Mesenchymal stem cell (in vitro differentiated cells and primary cell): ENCODE measurements at regions not wholly inside any gene's neighbourhood (a gene's known extent, or its start where the extent isn't known, plus 50 kb on each side); places are given as distances from the start of the nearest gene placed in this dataset.

Experiments used
- DNase-seq: peaks from one replicate; pipeline ENCODE4 v3.0.0-alpha.2; 2013
- H2AFZ ChIP-seq: one replicate; pipeline ENCODE4 v1.6.1; 2013; ENCODE audit warnings: low read depth, mild to moderate bottlenecking, control low read depth, inconsistent platforms, low read length, moderate library complexity
- H2AK5ac ChIP-seq: 2 replicates; pipeline ENCODE4 v1.6.1; 2013; ENCODE audit warnings: low read length, moderate library complexity, mild to moderate bottlenecking, inconsistent platforms; ENCODE audit not compliant: severe bottlenecking
- H2BK120ac ChIP-seq: one replicate; pipeline ENCODE4 v1.6.1; 2013; ENCODE audit warnings: low read depth, mild to moderate bottlenecking, inconsistent platforms, low read length, moderate library complexity
- H2BK12ac ChIP-seq, 2 experiments: one replicate each; pipeline ENCODE4 v1.6.1; 2013; ENCODE audit warnings: inconsistent platforms in 2 of 2, low read length in 2 of 2, mild to moderate bottlenecking in 2 of 2, moderate library complexity in 2 of 2, control low read depth in 1 of 2
- H2BK15ac ChIP-seq: one replicate; pipeline ENCODE4 v1.6.1; 2013; ENCODE audit warnings: mild to moderate bottlenecking, low read depth, inconsistent platforms; ENCODE audit not compliant: poor library complexity, severe bottlenecking
- H2BK5ac ChIP-seq: 2 replicates; pipeline ENCODE4 v1.6.1; 2013; ENCODE audit warnings: low read depth, mild to moderate bottlenecking, low read length, control low read depth, inconsistent platforms; ENCODE audit not compliant: poor library complexity, severe bottlenecking
- H3K14ac ChIP-seq, 2 experiments: one replicate each; pipeline ENCODE4 v1.6.1; 2013; ENCODE audit warnings: inconsistent platforms in 2 of 2, low read length in 2 of 2, control low read depth in 1 of 2, mild to moderate bottlenecking in 1 of 2, moderate library complexity in 1 of 2
- H3K18ac ChIP-seq, 2 experiments: one replicate each; pipeline ENCODE4 v1.6.1; 2013; ENCODE audit warnings: inconsistent platforms in 2 of 2, low read length in 2 of 2, control low read depth in 1 of 2, low read depth in 1 of 2, mild to moderate bottlenecking in 1 of 2
- H3K23ac ChIP-seq, 2 experiments: one replicate each; pipeline ENCODE4 v1.6.1; 2013; ENCODE audit warnings: inconsistent platforms in 2 of 2, low read length in 2 of 2, mild to moderate bottlenecking in 2 of 2, moderate library complexity in 2 of 2, control low read depth in 1 of 2
- H3K27ac ChIP-seq: 2 replicates; pipeline ENCODE4 v1.5.1; 2013; ENCODE audit warnings: mild to moderate bottlenecking, moderate library complexity, low read length, control low read depth, inconsistent platforms; ENCODE audit not compliant: poor library complexity, severe bottlenecking
- H3K27me3 ChIP-seq, 2 experiments: 2 replicates each; pipeline versions ENCODE4 v1.6.1 to v1.7.0; 2013; ENCODE audit warnings: low read length in 2 of 2, mild to moderate bottlenecking in 2 of 2, moderate library complexity in 2 of 2, control low read depth in 1 of 2, inconsistent platforms in 1 of 2; ENCODE audit not compliant: control insufficient read depth in 1 of 2, insufficient read depth in 1 of 2
- H3K36me3 ChIP-seq, 2 experiments: 2 replicates each; pipeline versions ENCODE4 v1.6.1 to v1.7.0; 2013; ENCODE audit warnings: low read length in 2 of 2, control low read depth in 1 of 2, inconsistent platforms in 1 of 2, low read depth in 1 of 2, mild to moderate bottlenecking in 1 of 2; ENCODE audit not compliant: insufficient read depth in 2 of 2, control insufficient read depth in 1 of 2
- H3K4ac ChIP-seq, 2 experiments: one replicate each; pipeline ENCODE4 v1.6.1; 2013; ENCODE audit warnings: inconsistent platforms in 2 of 2, low read length in 2 of 2, mild to moderate bottlenecking in 2 of 2, moderate library complexity in 2 of 2, control low read depth in 1 of 2, low read depth in 1 of 2
- H3K4me1 ChIP-seq: 2 replicates; pipeline ENCODE4 v1.6.1; 2013; ENCODE audit warnings: low read depth, low read length, control low read depth; ENCODE audit not compliant: control insufficient read depth, insufficient read depth
- H3K4me2 ChIP-seq: 2 replicates; pipeline ENCODE4 v1.6.1; 2013; ENCODE audit warnings: low read length, mild to moderate bottlenecking, inconsistent platforms; ENCODE audit not compliant: poor library complexity, severe bottlenecking
- H3K4me3 ChIP-seq, 2 experiments: 2 replicates each; pipeline versions ENCODE4 v1.5.1 to v1.7.0; 2013; ENCODE audit warnings: low read length in 2 of 2, mild to moderate bottlenecking in 2 of 2, control low read depth in 1 of 2, low read depth in 1 of 2; ENCODE audit not compliant: insufficient read depth in 1 of 2
- H3K79me1 ChIP-seq: replicated peaks from 2 replicates; pipeline ENCODE4 v1.6.1; 2013; ENCODE audit warnings: mild to moderate bottlenecking, control low read depth, low read length, inconsistent platforms; ENCODE audit not compliant: poor library complexity, severe bottlenecking
- H3K9ac ChIP-seq: 2 replicates; pipeline ENCODE4 v1.7.0; 2013; ENCODE audit warnings: mild to moderate bottlenecking, low read length, moderate library complexity
- H3K9me3 ChIP-seq: 2 replicates; pipeline ENCODE4 v1.7.0; 2013; ENCODE audit warnings: mild to moderate bottlenecking, low read length; ENCODE audit not compliant: control insufficient read depth
- H4K8ac ChIP-seq: one replicate; pipeline ENCODE4 v1.6.1; 2013; ENCODE audit warnings: inconsistent platforms, mild to moderate bottlenecking, low read length, moderate library complexity
- H4K91ac ChIP-seq: one replicate; pipeline ENCODE4 v1.6.1; 2013; ENCODE audit warnings: mild to moderate bottlenecking, low read length, inconsistent platforms
- WGBS: methylation state at CpG from one replicate; pipeline ENCODE4 v1.1.7; 2013; ENCODE audit warnings: mixed read lengths; 5-methylcytosine and 5-hydroxymethylcytosine counted together

- Histone ChIP-seq H2BK15ac (no peak overlapping the region), H4K91ac (no peak overlapping the region), H2AK5ac (no peak overlapping the region), H2BK5ac (no peak overlapping the region), H4K8ac (no peak overlapping the region), H2BK12ac (no peak overlapping the region), H3K4me2 (no peak overlapping the region), H3K14ac (no peak overlapping the region), H3K4ac (no peak overlapping the region), H3K4me3 (no peak overlapping the region), H2BK120ac (no peak overlapping the region), H3K23ac (no peak overlapping the region), H3K18ac (no peak overlapping the region), H3K79me1 (no peaks in the 10 kb centered on the region), H3K9ac (no peak overlapping the region), H3K27ac (no peak overlapping the region), H2AFZ (no peak overlapping the region), H3K9me3 (no peaks in the 10 kb centered on the region), H3K36me3 (no peaks in the 10 kb centered on the region), H3K4me1 (no peaks in the 10 kb centered on the region), H3K27me3 (no peaks in the 10 kb centered on the region)
- WGBS = 100% methylated on average over 1 of the region's 2 CpGs
- DNase-seq = no peak
Observed at GRCh38 chr5:103889500-103890209, 327.1 kb upstream of the NUDT12 start.

- no peak overlapping the region for H3K27ac ChIP-seq
- H3K18ac ChIP-seq = no peak overlapping the region
- no peak overlapping the region for H3K14ac ChIP-seq
- DNase-seq = no peak
- H4K91ac ChIP-seq = no peak overlapping the region
- H3K4me3 ChIP-seq = no peak overlapping the region
- no peak overlapping the region for H2BK15ac ChIP-seq
- H3K4me1 ChIP-seq = no peaks in the 10 kb centered on the region
- H2BK120ac ChIP-seq = no peak overlapping the region
- H2AK5ac ChIP-seq = no peak overlapping the region
- H3K23ac ChIP-seq = no peak overlapping the region
- no peaks in the 10 kb centered on the region for H3K79me1 ChIP-seq
- H3K9ac ChIP-seq = no peak overlapping the region
- H3K36me3 ChIP-seq = no peaks in the 10 kb centered on the region
- no peak overlapping the region for H2AFZ ChIP-seq
- no peak overlapping the region for H3K4me2 ChIP-seq
- WGBS = 93% methylated on average over 2 of the region's 3 CpGs
- H4K8ac ChIP-seq = no peak overlapping the region
- no peak overlapping the region for H3K4ac ChIP-seq
- no peaks in the 10 kb centered on the region for H3K27me3 ChIP-seq
- no peaks in the 10 kb centered on the region for H3K9me3 ChIP-seq
- no peak overlapping the region for H2BK12ac ChIP-seq
- H2BK5ac ChIP-seq = no peak overlapping the region
Observed at GRCh38 chr5:103886826-103887225, 324.2 kb upstream of the NUDT12 start.

GRCh38 chr5:103883143-103883542, 320.6 kb upstream of the NUDT12 start:
- H3K27ac ChIP-seq = no peak overlapping the region
- H4K8ac ChIP-seq = no peak overlapping the region
- no peak overlapping the region for H4K91ac ChIP-seq
- no peak overlapping the region for H3K4me3 ChIP-seq
- no peaks in the 10 kb centered on the region for H3K9me3 ChIP-seq
- no peak overlapping the region for H2AK5ac ChIP-seq
- no peaks in the 10 kb centered on the region for H3K36me3 ChIP-seq
- H2BK120ac ChIP-seq = no peak overlapping the region
- H3K4me1 ChIP-seq = no peaks in the 10 kb centered on the region
- H3K9ac ChIP-seq = no peak overlapping the region
- no peak overlapping the region for H2BK12ac ChIP-seq
- no peak overlapping the region for H3K18ac ChIP-seq
- no peak overlapping the region for H3K14ac ChIP-seq
- no peak for DNase-seq
- H2BK15ac ChIP-seq = no peak overlapping the region
- H2BK5ac ChIP-seq = no peak overlapping the region
- H2AFZ ChIP-seq = no peak overlapping the region
- H3K23ac ChIP-seq = no peak overlapping the region
- no peaks in the 10 kb centered on the region for H3K27me3 ChIP-seq
- no peaks in the 10 kb centered on the region for H3K79me1 ChIP-seq
- H3K4ac ChIP-seq = no peak overlapping the region
- 78% methylated on average over 1 of the region's 1 CpG for WGBS
- no peak overlapping the region for H3K4me2 ChIP-seq

GRCh38 chr5:103881560-103881959, 319.0 kb upstream of the NUDT12 start:
- Histone ChIP-seq H3K23ac (no peak overlapping the region), H3K4me2 (no peak overlapping the region), H3K9me3 (no peaks in the 10 kb centered on the region), H2AFZ (no peak overlapping the region), H2AK5ac (no peak overlapping the region), H3K18ac (no peak overlapping the region), H3K27ac (no peak overlapping the region), H3K4me3 (no peak overlapping the region), H2BK12ac (no peak overlapping the region), H3K27me3 (no peaks in the 10 kb centered on the region), H3K79me1 (no peaks in the 10 kb centered on the region), H4K8ac (no peak overlapping the region), H2BK120ac (no peak overlapping the region), H3K4ac (no peak overlapping the region), H2BK15ac (no peak overlapping the region), H2BK5ac (no peak overlapping the region), H3K14ac (no peak overlapping the region), H3K4me1 (no peaks in the 10 kb centered on the region), H3K36me3 (no peaks in the 10 kb centered on the region), H3K9ac (no peak overlapping the region), H4K91ac (no peak overlapping the region)
- WGBS = no CpG with 5 or more reads among the region's 1 CpG
- DNase-seq = no peak
